ENCODE measurements at regions not wholly inside any gene's neighbourhood (a gene's known extent, or its start where the extent isn't known, plus 50 kb on each side); places are given as distances from the start of the nearest gene placed in this dataset.

- Histone ChIP-seq H3K4me2 (ENCODE audit: low read length) (no peak overlapping the region), H3K9me3 (ENCODE audit: low read length) (no peaks in the 10 kb centered on the region), H3K36me3 (ENCODE audit: insufficient read depth, low read length) (no peaks in the 10 kb centered on the region), H4K20me1 (ENCODE audit: insufficient read depth, low read length) (no peaks in the 10 kb centered on the region), H3K4me3 (ENCODE audit: low read depth, low read length, poor library complexity, severe bottlenecking) (no peak overlapping the region), H3K27ac (ENCODE audit: low read depth, low read length, poor library complexity, severe bottlenecking) (no peak overlapping the region), H3K4me1 (ENCODE audit: insufficient read depth, low read length, poor library complexity, severe bottlenecking) (no peaks in the 10 kb centered on the region), H3K9me2 (ENCODE audit: insufficient read depth, low read length) (no peaks in the 10 kb centered on the region), H3K79me2 (ENCODE audit: insufficient read depth, low read depth, low read length) (no peaks in the 10 kb centered on the region), H2AFZ (ENCODE audit: low read length) (no peak overlapping the region)
- intact Hi-C loops (cut with micrococcal nuclease; ENCODE audit: unreplicated experiment) = no loop called here
- no peak for TF ChIP-seq EZH2phosphoT487 (IDR thresholded peaks at IDR 0.05; ENCODE audit: borderline replicate concordance, low read depth, low read length)
- no peak for TF ChIP-seq CTCF (conservative IDR thresholded peaks at IDR 0.05; ENCODE audit: low read length)
- CTCF ChIA-PET (ENCODE audit: unreplicated experiment) = no interaction called here
- no peak for DNase-seq (ENCODE audit: low spot score)
- POLR2A ChIA-PET = interaction anchor here (0.6 kb wide), 1 partner anchor 127 kb away, joined by 4 read pairs; no protein-coding TSS in a partner anchor
- BruUV-seq (replicated peaks) = no TSS peak
Measured at GRCh38 chr16:66256919-66257318, 109.6 kb upstream of the CDH5 start.

- no peaks in the 10 kb centered on the region for H3K79me2 ChIP-seq (ENCODE audit: insufficient read depth, low read depth, low read length)
- CTCF ChIA-PET (ENCODE audit: unreplicated experiment) = no interaction called here
- no peak for DNase-seq (ENCODE audit: low spot score)
- H3K9me3 ChIP-seq (ENCODE audit: low read length) = no peaks in the 10 kb centered on the region
- intact Hi-C loops (cut with micrococcal nuclease; ENCODE audit: unreplicated experiment) = no loop called here
- no peaks in the 10 kb centered on the region for H3K4me1 ChIP-seq (ENCODE audit: insufficient read depth, low read length, poor library complexity, severe bottlenecking)
- H3K4me3 ChIP-seq (ENCODE audit: low read depth, low read length, poor library complexity, severe bottlenecking) = no peak overlapping the region
- no TSS peak for BruUV-seq (replicated peaks)
- H3K9me2 ChIP-seq (ENCODE audit: insufficient read depth, low read length) = no peaks in the 10 kb centered on the region
- no peak overlapping the region for H3K27ac ChIP-seq (ENCODE audit: low read depth, low read length, poor library complexity, severe bottlenecking)
- H4K20me1 ChIP-seq (ENCODE audit: insufficient read depth, low read length) = no peaks in the 10 kb centered on the region
- POLR2A ChIA-PET = interaction anchor here (0.7 kb wide), 1 partner anchor 595 kb away, joined by 3 read pairs; no protein-coding TSS in a partner anchor
- no peak for TF ChIP-seq EZH2phosphoT487 (IDR thresholded peaks at IDR 0.05; ENCODE audit: borderline replicate concordance, low read depth, low read length)
- TF ChIP-seq CTCF (conservative IDR thresholded peaks at IDR 0.05; ENCODE audit: low read length) = no peak
- no peak overlapping the region for H2AFZ ChIP-seq (ENCODE audit: low read length)
- H3K36me3 ChIP-seq (ENCODE audit: insufficient read depth, low read length) = no peaks in the 10 kb centered on the region
- no peak overlapping the region for H3K4me2 ChIP-seq (ENCODE audit: low read length)
Measured at GRCh38 chr16:66255647-66256046, 110.8 kb upstream of the CDH5 start.

DNA sequence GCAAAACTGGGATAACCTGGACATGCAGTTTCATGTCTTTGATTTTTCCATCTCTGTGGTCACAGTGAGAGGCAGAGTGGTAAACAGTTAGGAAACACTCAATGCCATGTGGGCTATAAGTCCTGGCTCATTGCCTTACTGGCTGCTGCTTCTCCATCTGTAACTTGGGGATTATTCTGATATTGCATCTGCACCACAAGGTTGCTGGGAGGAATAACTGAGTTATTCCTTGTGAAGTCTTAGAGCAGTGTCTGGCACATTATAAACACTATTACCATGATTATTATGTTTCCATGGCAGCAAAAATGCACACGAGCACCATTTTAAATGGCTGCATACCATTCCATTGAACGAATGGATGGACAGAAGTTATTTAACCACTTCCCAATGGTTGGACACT is 111.7 kb upstream of the CDH5 start:
- Histone ChIP-seq H3K79me2 (ENCODE audit: insufficient read depth, low read depth, low read length) (no peaks in the 10 kb centered on the region), H3K9me2 (ENCODE audit: insufficient read depth, low read length) (no peaks in the 10 kb centered on the region), H4K20me1 (ENCODE audit: insufficient read depth, low read length) (no peaks in the 10 kb centered on the region), H3K4me3 (ENCODE audit: low read depth, low read length, poor library complexity, severe bottlenecking) (no peak overlapping the region), H3K36me3 (ENCODE audit: insufficient read depth, low read length) (no peaks in the 10 kb centered on the region), H3K9me3 (ENCODE audit: low read length) (no peaks in the 10 kb centered on the region), H2AFZ (ENCODE audit: low read length) (no peak overlapping the region), H3K4me1 (ENCODE audit: insufficient read depth, low read length, poor library complexity, severe bottlenecking) (no peaks in the 10 kb centered on the region), H3K4me2 (ENCODE audit: low read length) (no peak overlapping the region), H3K27ac (ENCODE audit: low read depth, low read length, poor library complexity, severe bottlenecking) (no peak overlapping the region)
- intact Hi-C loops (cut with micrococcal nuclease; ENCODE audit: unreplicated experiment) = no loop called here
- ChIA-PET POLR2A (interaction anchor here (0.7 kb wide), 1 partner anchor 594 kb away, joined by 3 read pairs; no protein-coding TSS in a partner anchor), CTCF (ENCODE audit: unreplicated experiment) (no interaction called here)
- no peak for TF ChIP-seq EZH2phosphoT487 (IDR thresholded peaks at IDR 0.05; ENCODE audit: borderline replicate concordance, low read depth, low read length)
- no peak for TF ChIP-seq CTCF (conservative IDR thresholded peaks at IDR 0.05; ENCODE audit: low read length)
- no TSS peak for BruUV-seq (replicated peaks)
- DNase-seq (ENCODE audit: low spot score) = no peak
